ENCODE measurements at regions not wholly inside any gene's neighbourhood (a gene's known extent, or its start where the extent isn't known, plus 50 kb on each side); places are given as distances from the start of the nearest gene placed in this dataset.

DNA sequence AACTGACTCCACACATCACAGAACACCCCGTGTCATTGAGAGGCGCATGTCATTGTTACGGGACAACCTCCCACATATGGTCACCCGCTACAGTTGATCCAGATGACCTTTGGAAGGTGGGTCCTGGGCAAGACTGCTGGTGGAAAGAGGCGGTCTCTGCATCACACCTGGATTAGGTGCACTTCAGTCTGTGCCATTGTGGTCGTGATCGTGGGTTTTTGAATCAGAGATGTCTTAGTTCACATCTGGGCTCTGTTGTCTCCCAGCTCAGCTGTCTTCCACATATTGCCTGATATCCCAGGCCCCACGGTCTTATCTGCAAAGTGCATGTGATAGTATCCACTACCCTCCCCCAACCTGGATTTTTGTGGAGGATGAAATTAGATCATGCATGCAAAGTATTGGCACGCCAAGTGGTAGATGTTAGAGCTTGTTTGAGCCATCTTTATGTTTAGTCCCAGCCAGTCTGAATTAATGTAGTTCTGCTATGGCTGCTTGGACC lies 208.7 kb upstream of the FOXN3 start:
- Histone ChIP-seq H3K27ac (no peak overlapping the region), H3K9me3 (no peaks in the 10 kb centered on the region), H3K4me1 (peaks cover 12% of the 10 kb centered on the region), H3K36me3 (replicated peaks in 1 of 2; ENCODE audit: insufficient read depth in 1 of 2, low read depth in 2 of 2) (no peaks in the 10 kb centered on the region), H3K4me3 (no peak overlapping the region), H3K27me3 (no peaks in the 10 kb centered on the region)
- ATAC-seq, result no peak
- intact Hi-C loops (cut with DNase I), result no loop called here
- 59 to 77% methylated on average over 7 to 9 of the region's 9 CpGs for WGBS, 2 donors
- TF ChIP-seq, protein P1, sequence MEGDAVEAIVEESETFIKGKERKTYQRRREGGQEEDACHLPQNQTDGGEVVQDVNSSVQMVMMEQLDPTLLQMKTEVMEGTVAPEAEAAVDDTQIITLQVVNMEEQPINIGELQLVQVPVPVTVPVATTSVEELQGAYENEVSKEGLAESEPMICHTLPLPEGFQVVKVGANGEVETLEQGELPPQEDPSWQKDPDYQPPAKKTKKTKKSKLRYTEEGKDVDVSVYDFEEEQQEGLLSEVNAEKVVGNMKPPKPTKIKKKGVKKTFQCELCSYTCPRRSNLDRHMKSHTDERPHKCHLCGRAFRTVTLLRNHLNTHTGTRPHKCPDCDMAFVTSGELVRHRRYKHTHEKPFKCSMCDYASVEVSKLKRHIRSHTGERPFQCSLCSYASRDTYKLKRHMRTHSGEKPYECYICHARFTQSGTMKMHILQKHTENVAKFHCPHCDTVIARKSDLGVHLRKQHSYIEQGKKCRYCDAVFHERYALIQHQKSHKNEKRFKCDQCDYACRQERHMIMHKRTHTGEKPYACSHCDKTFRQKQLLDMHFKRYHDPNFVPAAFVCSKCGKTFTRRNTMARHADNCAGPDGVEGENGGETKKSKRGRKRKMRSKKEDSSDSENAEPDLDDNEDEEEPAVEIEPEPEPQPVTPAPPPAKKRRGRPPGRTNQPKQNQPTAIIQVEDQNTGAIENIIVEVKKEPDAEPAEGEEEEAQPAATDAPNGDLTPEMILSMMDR (IDR thresholded peaks at IDR 0.05), result no peak
- no peak for TF ChIP-seq POLR2A (IDR thresholded peaks at IDR 0.05)
- no peak for DNase-seq

DNA sequence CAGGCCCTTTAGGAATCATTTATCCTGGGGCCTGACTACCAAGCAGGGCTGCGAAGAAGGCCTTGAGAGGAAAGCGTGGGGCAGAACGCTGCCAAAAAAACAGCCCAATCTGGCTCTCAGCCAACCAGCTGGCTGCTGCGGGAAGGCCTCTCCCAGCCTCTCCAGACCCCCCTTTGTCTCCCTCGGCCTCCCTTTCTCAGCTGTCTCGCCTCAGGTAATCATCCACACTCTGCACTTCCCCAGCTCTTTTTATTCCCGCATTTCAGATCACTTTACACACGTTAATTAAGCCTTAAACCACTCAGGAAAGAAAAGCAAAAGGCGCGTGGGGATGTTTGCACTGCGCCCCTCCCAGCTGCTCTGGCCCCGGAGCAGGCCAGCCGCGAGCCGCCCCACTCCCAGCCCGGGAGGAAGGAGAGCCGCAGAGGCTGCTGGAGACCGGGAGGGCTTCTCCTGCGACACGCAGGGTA lies 208.2 kb upstream of the FOXN3 start:
- DNase-seq, result peak in 3 of 4 donors; percentile 29 to 41 (median 40)
- H3K4me3 ChIP-seq, result no peak overlapping the region

DNA sequence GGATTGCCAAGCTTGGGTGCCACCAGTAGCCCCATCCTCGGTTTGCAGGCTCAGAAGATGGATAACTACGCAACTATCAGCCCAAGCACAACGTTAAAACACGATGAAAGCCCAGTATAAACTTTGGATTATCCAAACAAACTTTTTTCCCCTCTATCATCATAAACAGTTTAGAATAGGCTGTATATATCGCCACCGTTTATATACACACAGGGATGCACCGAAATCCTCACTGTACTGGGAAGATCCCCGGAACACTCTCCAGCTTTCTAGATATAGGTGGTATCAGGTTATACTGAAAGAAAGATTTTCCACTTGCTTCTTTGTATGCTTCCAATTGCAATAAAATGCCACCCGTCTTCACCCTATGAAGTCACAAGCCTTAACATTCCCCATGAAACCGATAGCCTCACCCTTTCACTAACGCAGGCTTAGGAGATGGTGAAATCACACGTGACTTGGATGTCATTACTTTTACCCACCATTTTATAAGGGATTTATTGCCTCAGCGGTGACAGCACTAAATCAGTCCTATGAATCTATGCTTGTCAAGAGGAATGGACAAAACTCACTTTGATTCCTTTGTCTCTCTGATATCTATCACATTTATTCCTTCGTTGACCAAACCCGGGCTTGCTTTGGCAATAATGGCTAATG lies 207.6 kb upstream of the FOXN3 start:
- DNase-seq (no peak), ATAC-seq (no peak)
- whole genome bisulfite sequencing, 2 donors, result 88 to 89% methylated on average over 15 of the region's 15 CpGs
- intact Hi-C loops (cut with DNase I), result no loop called here
- Histone ChIP-seq H3K9me3 (no peaks in the 10 kb centered on the region), H3K4me3 (no peak overlapping the region), H3K36me3 (replicated peaks in 1 of 2; ENCODE audit: insufficient read depth in 1 of 2, low read depth in 2 of 2) (no peaks in the 10 kb centered on the region), H3K4me1 (peaks cover 23% of the 10 kb centered on the region), H3K27ac (no peak overlapping the region), H3K27me3 (no peaks in the 10 kb centered on the region)
- TF ChIP-seq POLR2A (IDR thresholded peaks at IDR 0.05), result no peak
- TF ChIP-seq, protein P1 (IDR thresholded peaks at IDR 0.05), result no peak

More for the DNA sequence above, 208.2 kb upstream of the FOXN3 start:
- Histone ChIP-seq H3K36me3 (replicated peaks in 1 of 2; ENCODE audit: insufficient read depth in 1 of 2, low read depth in 2 of 2) (no peaks in the 10 kb centered on the region), H3K9me3 (no peaks in the 10 kb centered on the region), H3K4me1 (peaks cover 17% of the 10 kb centered on the region), H3K27me3 (no peaks in the 10 kb centered on the region), H3K27ac (no peak overlapping the region)
- WGBS, 2 donors, result 56 to 62% methylated on average over 20 of the region's 20 CpGs
- TF ChIP-seq POLR2A (IDR thresholded peaks at IDR 0.05), result no peak
- TF ChIP-seq, protein P1 (IDR thresholded peaks at IDR 0.05), result no peak
- intact Hi-C loops (cut with DNase I), result no loop called here
- no peak for ATAC-seq

DNA sequence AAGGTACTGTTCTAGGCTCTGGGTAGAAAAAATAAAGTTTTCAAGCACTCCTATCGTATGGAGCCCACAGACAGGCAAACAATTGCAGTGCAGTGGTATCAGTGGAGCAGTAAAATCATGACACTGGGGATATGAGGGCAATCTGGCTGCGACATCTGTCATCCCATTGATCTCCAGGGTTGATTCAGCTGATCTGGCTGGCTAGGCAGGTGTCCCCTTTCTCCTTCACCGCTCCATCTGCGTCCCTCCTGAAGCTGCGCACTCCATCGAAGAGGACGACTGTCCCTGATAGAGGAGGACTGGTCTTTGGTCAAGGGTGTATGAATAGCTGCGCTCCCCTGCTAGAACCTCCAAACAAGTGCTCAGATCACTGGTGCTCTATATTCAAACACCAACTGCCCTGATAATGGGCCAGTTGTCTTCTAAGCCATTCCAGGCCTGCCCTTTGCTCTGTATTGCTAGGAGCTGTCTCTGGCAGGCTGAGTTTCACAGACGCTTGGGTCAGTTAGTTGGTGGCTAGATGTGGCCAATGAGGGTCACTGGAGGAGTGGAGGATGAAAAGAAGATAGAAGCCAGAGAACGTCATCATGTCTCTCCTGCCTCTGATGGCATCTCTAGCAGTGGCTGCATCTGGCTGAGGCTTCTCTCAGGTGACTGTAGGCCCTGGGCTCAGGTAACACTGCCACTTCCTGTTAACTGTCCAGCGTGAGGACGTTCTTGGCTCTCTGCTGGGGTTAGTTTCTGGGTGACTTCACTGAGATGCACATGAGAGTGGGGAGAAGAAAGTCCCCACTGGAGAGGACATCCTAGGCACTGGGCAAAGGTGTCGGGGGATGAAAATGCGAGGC lies 205.0 kb upstream of the FOXN3 start:
- H3K9me3 ChIP-seq, result no peaks in the 10 kb centered on the region
- ATAC-seq (no peak), DNase-seq (no peak)
- H3K36me3 ChIP-seq (replicated peaks in 1 of 2; ENCODE audit: insufficient read depth in 1 of 2, low read depth in 2 of 2), result no peaks in the 10 kb centered on the region
- intact Hi-C loops (cut with DNase I), result no loop called here
- H3K27me3 ChIP-seq, result no peaks in the 10 kb centered on the region
- TF ChIP-seq POLR2A (IDR thresholded peaks at IDR 0.05), result no peak
- TF ChIP-seq, protein P1 (IDR thresholded peaks at IDR 0.05), result no peak
- peak overlapping the region in 3 of 4 donors; percentile 47 to 89 (median 82) for H3K27ac ChIP-seq
- 89 to 90% methylated on average over 12 to 14 of the region's 14 CpGs for WGBS, 2 donors
- H3K4me1 ChIP-seq, result peaks cover 32% of the 10 kb centered on the region
- no peak overlapping the region for H3K4me3 ChIP-seq

Measured in body of pancreas (tissue), 4 donors.